Left lung (tissue), 4 donors: ENCODE measurements at regions not wholly inside any gene's neighbourhood (a gene's known extent, or its start where the extent isn't known, plus 50 kb on each side); places are given as distances from the start of the nearest gene placed in this dataset.

Experiments
- ATAC-seq: fragments of 200-7000 bp; cut with Tn5 transposase; one replicate; pipeline ENCODE4 v1.9.1; 2020; ENCODE audit warnings: moderate library complexity
- DNase-seq, 4 donors: peaks; one replicate each; pipeline ENCODE4 v3.0.0-alpha.2; 2013 to 2020
- H3K27ac ChIP-seq, 2 donors: fragments of 200-600 bp; sonication (generic) in 1 of 2; one replicate each; pipeline versions ENCODE4 v1.5.0 to v1.8.0; 2020 to 2021
- H3K27me3 ChIP-seq, 2 donors: fragments of 200-600 bp; sonication (generic) in 1 of 2; one replicate each; pipeline versions ENCODE4 v1.5.0 to v1.8.0; 2020 to 2021
- H3K36me3 ChIP-seq, 2 donors: fragments of 200-600 bp; sonication (generic) in 1 of 2; one replicate each; pipeline versions ENCODE4 v1.5.0 to v1.8.0; 2020 to 2021
- H3K4me1 ChIP-seq, 2 donors: fragments of 200-600 bp; one replicate each; pipeline ENCODE4 v1.8.0; 2021
- H3K4me3 ChIP-seq, 2 donors: fragments of 200-600 bp; sonication (generic) in 1 of 2; one replicate each; pipeline versions ENCODE4 v1.5.0 to v1.8.0; 2020 to 2021; ENCODE audit warnings: mild to moderate bottlenecking in 1 of 2
- H3K9me3 ChIP-seq, 2 donors: fragments of 200-600 bp; sonication (generic) in 1 of 2; one replicate each; pipeline versions ENCODE4 v1.5.0 to v1.8.0; 2020 to 2021
- CTCF ChIP-seq, 2 donors: fragments of 200-600 bp; sonication (generic) in 1 of 2; IDR thresholded peaks; one replicate each; pipeline versions ENCODE4 v1.5.0 to v1.8.0; 2021; ENCODE audit warnings: antibody characterized with exemption in 2 of 2
- intact Hi-C, 2 donors: fragments of 100-400 bp; cut with DNase I; formaldehyde crosslinking; loops; one replicate each; pipeline versions ENCODE4 v1.11.2 to v1.14.2; 2022
- donor health status: DM: no; HTN: yes; CAD: no.
- donor health status: DM: no; HTN: no; CAD: no.

GRCh38 chr1:222443566-222443965 lies 104.3 kb downstream of the HHIPL2 start:
- ATAC-seq (no peak), DNase-seq (no peak)
- no peak overlapping the region for H3K4me3 ChIP-seq
- no peaks in the 10 kb centered on the region for H3K36me3 ChIP-seq
- H3K4me1 ChIP-seq: no peaks in the 10 kb centered on the region
- H3K27ac ChIP-seq: no peak overlapping the region
- intact Hi-C loops: no loop called here
- no peak for TF ChIP-seq CTCF (IDR thresholded peaks at IDR 0.05)
- no peaks in the 10 kb centered on the region for H3K9me3 ChIP-seq
- H3K27me3 ChIP-seq: no peaks in the 10 kb centered on the region

GRCh38 chr1:222441066-222441465 lies 106.8 kb downstream of the HHIPL2 start:
- Histone ChIP-seq H3K4me1 (no peaks in the 10 kb centered on the region), H3K27ac (no peak overlapping the region), H3K4me3 (no peak overlapping the region), H3K27me3 (no peaks in the 10 kb centered on the region), H3K9me3 (no peaks in the 10 kb centered on the region), H3K36me3 (no peaks in the 10 kb centered on the region)
- no peak for DNase-seq
- no peak for ATAC-seq
- TF ChIP-seq CTCF (IDR thresholded peaks at IDR 0.05): no peak
- intact Hi-C loops: no loop called here

GRCh38 chr1:222424826-222425225 lies 123.1 kb downstream of the HHIPL2 start:
- no peak overlapping the region for H3K27ac ChIP-seq
- H3K4me3 ChIP-seq: no peak overlapping the region
- intact Hi-C loops: no loop called here
- no peaks in the 10 kb centered on the region for H3K4me1 ChIP-seq
- no peak for DNase-seq
- H3K36me3 ChIP-seq: no peaks in the 10 kb centered on the region
- TF ChIP-seq CTCF (IDR thresholded peaks at IDR 0.05): no peak
- no peak for ATAC-seq
- no peaks in the 10 kb centered on the region for H3K27me3 ChIP-seq
- H3K9me3 ChIP-seq: peaks cover 0 to 7% of the 10 kb centered on the region in 2 donors

- intact Hi-C loops: no loop called here
- H3K27me3 ChIP-seq: no peaks in the 10 kb centered on the region
- no peak for TF ChIP-seq CTCF (IDR thresholded peaks at IDR 0.05)
- H3K4me3 ChIP-seq: no peak overlapping the region
- H3K9me3 ChIP-seq: peaks cover 0 to 7% of the 10 kb centered on the region in 2 donors
- H3K4me1 ChIP-seq: no peaks in the 10 kb centered on the region
- no peaks in the 10 kb centered on the region for H3K36me3 ChIP-seq
- no peak for ATAC-seq
- DNase-seq: no peak
- no peak overlapping the region for H3K27ac ChIP-seq
These were observed 126.5 kb downstream of the HHIPL2 start for GRCh38 chr1:222421380-222421779.

GRCh38 chr1:222420633-222421032 lies 127.3 kb downstream of the HHIPL2 start:
- H3K27ac ChIP-seq: no peak overlapping the region
- DNase-seq: no peak
- intact Hi-C loops: no loop called here
- no peak overlapping the region for H3K4me3 ChIP-seq
- no peak for TF ChIP-seq CTCF (IDR thresholded peaks at IDR 0.05)
- H3K27me3 ChIP-seq: no peaks in the 10 kb centered on the region
- no peaks in the 10 kb centered on the region for H3K36me3 ChIP-seq
- peaks cover 0 to under 1% of the 10 kb centered on the region in 2 donors for H3K9me3 ChIP-seq
- no peaks in the 10 kb centered on the region for H3K4me1 ChIP-seq
- no peak for ATAC-seq
